HCT116 (cell line): ENCODE measurements at regions not wholly inside any gene's neighbourhood (a gene's known extent, or its start where the extent isn't known, plus 50 kb on each side); places are given as distances from the start of the nearest gene placed in this dataset.

Experiments
- ATAC-seq: fragments of 200-7000 bp; cut with Tn5 transposase; 2 replicates; pipeline ENCODE4 v1.9.1; 2020; ENCODE audit warnings: mild to moderate bottlenecking, moderate library complexity
- BruUV-seq: library from RNA; stranded (reverse); fragments of 400-500 nt; replicated peaks from 2 replicates; lab custom pipeline; 2021; lab: Mats Ljungman, UMichigan
- CTCF ChIA-PET: fragments of 300-600 bp; sonication (Branson Sonifier 250); formaldehyde crosslinking; loops from one replicate; lab custom pipeline; 2021; ENCODE audit warnings: antibody characterized with exemption; lab: Charles Lee
- POLR2A ChIA-PET: fragments of 300-600, 350-600 bp; sonication (Branson Sonifier 250); formaldehyde crosslinking; loops from one replicate; lab custom pipeline; 2021; ENCODE audit warnings: antibody characterized with exemption; lab: Charles Lee
- RAD21 ChIA-PET, 2 experiments: fragments of 300-600 bp; sonication (Branson Sonifier 250); formaldehyde crosslinking; loops; one replicate each; lab custom pipeline; 2023; ENCODE audit warnings: low total read pairs in 2 of 2; ENCODE audit not compliant: uncharacterized antibody in 2 of 2, unreplicated experiment in 2 of 2, low non-redundant PET in 1 of 2; lab: Charles Lee
- DNase-seq: peaks from one replicate; pipeline ENCODE4 v3.0.0-alpha.2; 2010; ENCODE audit warnings: low read depth, low spot score
- H2AFZ ChIP-seq: fragments of 200-600 bp; shearing (Covaris generic), sonication (generic); 2 replicates; pipeline ENCODE4 v1.6.1; 2017; ENCODE audit warnings: low read depth, mixed run types, mixed read lengths, antibody characterized with exemption, low read length; ENCODE audit not compliant: poor library complexity, severe bottlenecking
- H3K27ac ChIP-seq: 2 replicates; pipeline ENCODE4 v1.5.1; 2012; ENCODE audit warnings: low read depth, low read length
- H3K27me3 ChIP-seq: fragments of 200-600 bp; sonication (generic); 2 replicates; pipeline ENCODE4 v1.6.1; 2016; ENCODE audit warnings: mixed run types, low read length, mixed read lengths; ENCODE audit not compliant: insufficient read depth
- H3K36me3 ChIP-seq, 2 experiments: fragments of 200-500 bp in 1 of 2; fragments of 200-600 bp in 1 of 2; sonication (Bioruptor generic) in 1 of 2; sonication (generic) in 1 of 2; 2 replicates each; pipeline versions ENCODE4 v1.5.1 to v1.6.1; 2014 to 2016; ENCODE audit warnings: low read length in 2 of 2, inconsistent platforms in 1 of 2, mixed read lengths in 1 of 2, mixed run types in 1 of 2; ENCODE audit not compliant: insufficient read depth in 2 of 2, control insufficient read depth in 1 of 2
- H3K4me1 ChIP-seq, 2 experiments: fragments of 200-600 bp in 1 of 2; sonication (generic) in 1 of 2; 2 replicates each; pipeline versions ENCODE4 v1.5.1 to v1.6.1; 2012 to 2017; ENCODE audit warnings: low read length in 2 of 2, inconsistent platforms in 1 of 2, mild to moderate bottlenecking in 1 of 2, mixed read lengths in 1 of 2, mixed run types in 1 of 2, moderate library complexity in 1 of 2; ENCODE audit not compliant: insufficient read depth in 2 of 2, control insufficient read depth in 1 of 2
- H3K4me2 ChIP-seq: fragments of 200-600 bp; sonication (generic); 2 replicates; pipeline ENCODE4 v1.6.1; 2017; ENCODE audit warnings: mixed run types, low read length, mixed read lengths
- H3K4me3 ChIP-seq, 2 experiments: fragments of 200-600 bp in 1 of 2; sonication (generic) in 1 of 2; replicated peaks in 1 of 2; 2 replicates each; pipeline ENCODE4 v1.5.1; 2011 to 2016; ENCODE audit warnings: low read length in 2 of 2, control low read depth in 1 of 2, low read depth in 1 of 2, mild to moderate bottlenecking in 1 of 2, mixed read lengths in 1 of 2, mixed run types in 1 of 2
- H3K79me2 ChIP-seq: fragments of 200-600 bp; sonication (generic); 2 replicates; pipeline ENCODE4 v1.6.1; 2017; ENCODE audit warnings: mild to moderate bottlenecking, mixed run types, low read length, moderate library complexity, mixed read lengths; ENCODE audit not compliant: insufficient read depth
- H3K9ac ChIP-seq: fragments of 200-600 bp; sonication (generic); 2 replicates; pipeline ENCODE4 v1.6.1; 2016; ENCODE audit warnings: low read length, mixed read lengths
- H3K9me2 ChIP-seq: fragments of 200-600 bp; sonication (generic), shearing (Covaris generic); 2 replicates; pipeline ENCODE4 v1.6.1; 2017; ENCODE audit warnings: mixed run types, mild to moderate bottlenecking, moderate library complexity; ENCODE audit not compliant: insufficient read depth
- H3K9me3 ChIP-seq, 2 experiments: fragments of 200-500 bp in 1 of 2; fragments of 200-600 bp in 1 of 2; sonication (Bioruptor generic) in 1 of 2; sonication (generic) in 1 of 2; 2 replicates each; pipeline ENCODE4 v1.6.1; 2014 to 2017; ENCODE audit warnings: low read length in 2 of 2, mixed read lengths in 2 of 2, inconsistent platforms in 1 of 2, low read depth in 1 of 2, mild to moderate bottlenecking in 1 of 2, mixed run types in 1 of 2, moderate library complexity in 1 of 2; ENCODE audit not compliant: control insufficient read depth in 1 of 2, insufficient read depth in 1 of 2
- H4K20me1 ChIP-seq: fragments of 200-600 bp; sonication (generic), shearing (Covaris generic); 2 replicates; pipeline ENCODE4 v1.6.1; 2017; ENCODE audit warnings: mixed run types, mild to moderate bottlenecking, moderate library complexity; ENCODE audit not compliant: insufficient read depth
- CBX3 ChIP-seq: IDR thresholded peaks from 2 replicates; pipeline ENCODE4 v1.6.1; 2012; ENCODE audit warnings: low read depth
- CEBPB ChIP-seq: IDR thresholded peaks from 2 replicates; pipeline ENCODE4 v1.6.1; 2012; ENCODE audit warnings: low read depth
- CTCF ChIP-seq, 3 experiments: fragments of 200-600 bp in 1 of 3; sonication (generic) in 1 of 3; IDR thresholded peaks in 2 of 3; conservative IDR thresholded peaks in 1 of 3; 2 replicates each; pipeline ENCODE4 v1.5.1; 2012 to 2017; ENCODE audit warnings: low read depth in 2 of 3, low read length in 2 of 3, antibody characterized with exemption in 1 of 3, borderline replicate concordance in 1 of 3, control low read depth in 1 of 3, mild to moderate bottlenecking in 1 of 3, mixed read lengths in 1 of 3, mixed run types in 1 of 3, moderate library complexity in 1 of 3; ENCODE audit not compliant: insufficient read depth in 1 of 3
- EGR1 ChIP-seq: IDR thresholded peaks from 2 replicates; pipeline ENCODE4 v1.6.1; 2012; ENCODE audit warnings: low read depth
- ELF1 ChIP-seq: IDR thresholded peaks from 2 replicates; pipeline ENCODE4 v1.6.1; 2012; ENCODE audit warnings: low read depth, borderline replicate concordance
- EZH2 ChIP-seq: fragments of 200-600 bp; sonication (generic); IDR thresholded peaks from 2 replicates; pipeline ENCODE4 v1.6.1; 2017; ENCODE audit warnings: antibody characterized with exemption, mixed run types
- EZH2phosphoT487 ChIP-seq: fragments of 200-600 bp; IDR thresholded peaks from 2 replicates; pipeline ENCODE4 v1.6.1; 2018; ENCODE audit warnings: antibody characterized with exemption, borderline replicate concordance
- FOSL1 ChIP-seq: IDR thresholded peaks from 2 replicates; pipeline ENCODE4 v1.6.1; 2012; ENCODE audit warnings: low read depth
- JUND ChIP-seq: IDR thresholded peaks from 2 replicates; pipeline ENCODE4 v1.6.1; 2012
- POLR2AphosphoS5 ChIP-seq: IDR thresholded peaks from 2 replicates; pipeline ENCODE4 v1.6.1; 2011; ENCODE audit warnings: mild to moderate bottlenecking, low read depth, low read length, moderate library complexity
- RAD21 ChIP-seq: IDR thresholded peaks from 2 replicates; pipeline ENCODE4 v1.6.1; 2012; ENCODE audit warnings: low read depth, mild to moderate bottlenecking
- SP1 ChIP-seq: IDR thresholded peaks from 2 replicates; pipeline ENCODE4 v1.6.1; 2012; ENCODE audit warnings: low read depth
- YY1 ChIP-seq: IDR thresholded peaks from 2 replicates; pipeline ENCODE4 v1.6.1; 2011; ENCODE audit warnings: low read length, low read depth, moderate library complexity, mild to moderate bottlenecking; ENCODE audit not compliant: insufficient replicate concordance; ENCODE audit errors: extremely low read depth
- ZBTB33 ChIP-seq: IDR thresholded peaks from 2 replicates; pipeline ENCODE4 v1.6.1; 2011; ENCODE audit warnings: mild to moderate bottlenecking, low read length, moderate library complexity; ENCODE audit not compliant: insufficient replicate concordance; ENCODE audit errors: extremely low read depth
- ZNF274 ChIP-seq: fragments of 200-500 bp; sonication (Bioruptor generic); IDR thresholded peaks from 2 replicates; pipeline ENCODE4 v1.6.1; 2014; ENCODE audit warnings: mild to moderate bottlenecking, low read depth, low read length, inconsistent platforms
- intact Hi-C: fragments of 100-400 bp; cut with micrococcal nuclease; formaldehyde crosslinking; loops from 2 replicates; pipeline ENCODE4 v1.10.0; 2022

GRCh38 chr3:107969525-107969924, 121.3 kb downstream of the CD47 start:
- H2AFZ ChIP-seq: no peak overlapping the region
- H3K9ac ChIP-seq: no peak overlapping the region
- no peaks in the 10 kb centered on the region for H3K9me3 ChIP-seq
- H3K4me2 ChIP-seq: no peak overlapping the region
- no peaks in the 10 kb centered on the region for H3K9me2 ChIP-seq
- TF ChIP-seq CBX3 (no peak), EZH2 (no peak), EZH2phosphoT487 (no peak), FOSL1 (no peak), ELF1 (no peak), CEBPB (no peak), EGR1 (no peak), SP1 (no peak), POLR2AphosphoS5 (no peak), CTCF (IDR thresholded peaks at IDR 0.05 in 2 of 3, conservative IDR thresholded peaks at IDR 0.05 in 1 of 3; ENCODE audit: borderline replicate concordance in 1 of 3, insufficient read depth in 1 of 3, low read depth in 2 of 3, low read length in 2 of 3) (no peak), RAD21 (no peak), ZNF274 (no peak), YY1 (no peak), JUND (no peak), ZBTB33 (no peak)
- TF ChIP-seq, all 23 proteins: peak for 0
- Histone ChIP-seq H3K4me1 (no peaks in the 10 kb centered on the region), H4K20me1 (no peaks in the 10 kb centered on the region), H3K27me3 (no peaks in the 10 kb centered on the region), H3K4me3 (no peak overlapping the region), H3K36me3 (no peaks in the 10 kb centered on the region), H3K79me2 (no peaks in the 10 kb centered on the region), H3K27ac (no peak overlapping the region)
- ChIA-PET CTCF (no interaction called here), POLR2A (no interaction called here), RAD21 (no interaction called here)
- DNase-seq (no peak), ATAC-seq (no peak)
- BruUV-seq: no TSS peak
- intact Hi-C loops: no loop called here
